Suppressor macrophage treated with lipopolysaccharide for 4 hours (primary cell): ENCODE measurements at regions not wholly inside any gene's neighbourhood (a gene's known extent, or its start where the extent isn't known, plus 50 kb on each side); places are given as distances from the start of the nearest gene placed in this dataset.
"Not testable (repeated sequence)": the region's sequence is repeated elsewhere in the genome, so short reads cannot be mapped to it uniquely, and the experiment has no call there.

Source experiments
- DNase-seq: peaks from one replicate; pipeline ENCODE4 v3.0.0-alpha.2; 2020

DNA sequence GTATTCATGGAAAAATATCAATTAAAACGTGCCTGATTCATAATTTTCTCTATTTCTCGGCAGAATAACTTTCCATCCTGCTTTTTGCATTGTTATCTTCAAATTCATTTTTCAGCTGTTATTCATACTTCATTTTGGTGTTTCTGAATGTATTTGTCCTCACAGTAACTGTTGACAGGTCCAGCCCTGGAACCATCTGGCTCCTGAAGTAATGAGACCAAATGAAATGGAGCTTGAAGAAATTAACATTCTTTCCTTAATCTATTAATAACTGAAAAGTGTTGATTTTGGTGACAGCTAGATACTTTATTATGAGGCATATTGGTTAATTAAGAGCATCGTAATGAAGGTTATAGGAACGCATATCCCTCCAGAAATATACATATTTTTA, 257.0 kb upstream of the MINDY3 start:
- DNase-seq, result no peak

DNA sequence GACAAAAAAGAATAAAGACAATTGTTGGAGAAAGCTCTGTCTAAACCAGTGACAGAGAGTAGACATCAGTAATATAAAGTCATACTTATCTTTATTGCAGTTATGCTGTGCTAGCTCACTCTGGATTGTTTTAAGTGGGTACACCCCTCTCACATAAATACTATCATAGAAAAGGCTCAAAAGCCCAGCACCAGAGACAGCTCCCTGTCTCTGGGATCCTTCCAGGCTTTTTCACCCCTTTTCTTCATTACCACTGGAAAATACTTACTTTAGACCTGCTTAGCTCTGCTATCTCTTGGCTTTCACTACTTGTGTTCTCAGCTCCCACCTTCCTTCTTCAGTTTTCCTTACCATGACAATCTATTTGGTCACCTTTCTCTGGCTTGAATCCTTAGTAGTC, 259.1 kb upstream of the MINDY3 start:
- no peak for DNase-seq

DNA sequence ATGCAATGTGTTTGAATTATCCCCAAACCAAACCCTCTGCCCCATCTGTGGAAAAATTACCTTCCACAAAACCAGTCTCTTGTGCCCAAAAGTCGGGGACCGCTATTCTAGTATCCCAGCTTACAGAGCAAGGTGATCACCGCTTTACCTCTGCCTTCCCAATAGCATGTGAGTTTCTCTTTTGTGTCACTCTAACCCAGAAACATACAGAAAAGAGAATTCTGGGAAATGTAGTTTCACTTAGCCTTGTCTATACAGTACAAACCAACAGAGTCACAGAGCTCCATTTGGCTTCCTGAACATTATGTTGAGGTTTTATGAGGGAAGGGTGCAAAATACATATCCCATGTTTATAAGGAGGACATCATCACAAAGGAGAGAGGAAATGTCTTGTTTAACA, 260.3 kb upstream of the MINDY3 start:
- DNase-seq, result no peak

DNA sequence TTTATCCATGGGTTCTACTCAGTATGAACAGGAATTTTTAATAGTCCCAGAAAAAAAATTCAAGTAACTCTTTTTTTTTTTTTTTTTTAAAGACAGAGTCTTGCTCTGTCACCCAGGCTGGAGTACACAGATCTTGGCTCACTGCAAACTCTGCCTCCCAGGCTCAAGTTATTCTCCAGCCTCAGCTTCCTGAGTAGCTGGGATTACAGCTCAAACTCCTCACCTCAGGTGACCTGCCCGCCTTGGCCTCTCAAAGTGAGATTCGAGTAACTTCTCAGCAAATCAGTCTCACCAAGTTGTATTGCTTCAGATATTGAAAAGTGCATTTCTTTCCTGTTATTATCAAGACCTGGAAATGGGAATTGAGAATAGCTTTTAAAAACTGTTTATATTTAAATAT, 281.2 kb upstream of the MINDY3 start:
- no peak for DNase-seq

GRCh38 chr10:16146993-16147392, 286.7 kb upstream of the MINDY3 start:
- no peak for DNase-seq

- no peak for DNase-seq
Measured at GRCh38 chr10:16155834-16156233, 281.0 kb upstream of the PTER start.

- no peak for DNase-seq
Measured at GRCh38 chr10:16156681-16157080, 280.1 kb upstream of the PTER start.

DNA sequence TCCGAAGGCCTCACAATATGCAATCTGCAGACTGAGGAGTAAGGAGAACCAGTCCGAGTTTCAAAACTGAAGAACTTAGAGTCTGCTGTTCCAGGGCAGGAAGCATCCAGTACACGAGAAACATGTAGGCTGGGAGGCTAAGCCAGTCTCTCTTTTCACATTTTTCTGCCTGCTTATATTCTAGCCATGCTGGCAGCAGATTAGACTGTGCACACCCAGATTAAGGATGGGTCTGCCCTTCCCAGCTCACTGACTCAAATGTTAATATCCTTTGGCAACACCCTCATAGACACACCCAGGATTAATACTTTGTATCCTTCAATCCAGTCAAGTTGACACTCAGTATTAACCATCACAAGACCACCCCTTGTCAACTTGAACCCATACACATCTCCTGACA, 271.7 kb upstream of the PTER start:
- not testable (repeated sequence) for DNase-seq

- DNase-seq, result no peak
Measured at GRCh38 chr10:16182144-16182543, 254.7 kb upstream of the PTER start.

GRCh38 chr10:16182688-16183087, 254.1 kb upstream of the PTER start:
- no peak for DNase-seq

DNA sequence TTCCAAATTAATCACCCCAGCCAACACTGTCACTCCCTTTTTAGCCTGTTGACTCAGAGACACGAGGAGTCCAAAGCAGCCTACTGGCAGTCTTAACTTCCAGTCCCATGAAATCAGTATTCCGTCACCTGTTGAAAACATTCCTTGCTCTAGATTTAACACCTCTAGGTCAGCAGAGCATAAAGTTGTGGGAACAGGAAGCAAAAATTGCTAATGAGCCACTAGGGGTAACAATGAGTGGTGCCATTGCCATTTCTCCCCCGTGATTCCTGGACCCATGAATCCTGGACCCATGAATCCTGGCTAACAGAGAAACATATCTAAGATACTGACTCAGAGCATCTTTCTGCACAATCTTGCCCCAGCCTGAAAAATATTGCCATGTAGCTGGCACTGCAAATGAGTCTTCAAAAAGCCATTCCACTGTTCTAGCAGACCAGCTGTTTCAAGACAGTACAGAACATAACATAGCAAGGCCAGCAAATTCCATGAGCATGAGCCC, 252.7 kb upstream of the PTER start:
- DNase-seq, result no peak

DNA sequence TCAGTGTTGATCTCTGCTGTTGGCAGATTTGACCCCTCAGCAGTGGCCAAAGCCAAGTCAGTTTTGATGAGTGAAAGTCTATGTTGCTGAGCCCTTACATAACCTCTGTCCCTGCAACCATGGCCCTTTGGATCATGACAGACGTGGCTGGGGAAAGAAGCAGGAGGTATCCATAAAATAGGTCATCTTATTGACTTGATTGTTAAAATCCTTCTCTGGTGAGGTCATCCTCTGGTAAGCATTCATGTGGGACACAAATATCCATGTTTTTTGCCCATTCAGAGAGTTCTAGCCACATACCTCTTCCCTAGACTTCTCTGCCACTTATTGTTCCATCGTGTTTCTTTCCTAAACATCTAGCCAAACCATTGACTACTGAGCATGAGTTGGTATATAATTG, 251.9 kb upstream of the PTER start:
- DNase-seq, result no peak

GRCh38 chr10:16186564-16186963, 250.2 kb upstream of the PTER start:
- no peak for DNase-seq

GRCh38 chr10:16187161-16187560, 249.6 kb upstream of the PTER start:
- DNase-seq, result no peak

DNA sequence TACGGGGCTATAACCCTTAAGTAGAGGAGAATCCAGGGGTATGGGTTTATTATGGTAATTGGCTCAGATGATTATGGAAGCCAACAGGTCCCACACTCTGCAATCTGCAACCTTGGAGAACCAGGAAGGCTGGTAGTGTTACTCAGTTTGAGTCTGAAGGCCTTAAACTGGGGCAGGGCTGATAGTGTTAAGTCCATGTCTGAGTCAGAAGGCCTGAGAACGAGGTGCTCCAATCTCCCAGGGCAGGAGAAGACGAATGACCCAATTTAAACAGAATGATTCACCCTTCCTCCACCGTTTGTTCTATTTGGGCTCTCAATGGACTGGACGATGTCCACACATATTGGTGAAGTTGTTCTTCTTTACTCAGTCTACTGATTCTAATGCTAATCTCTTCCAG, 244.5 kb upstream of the PTER start:
- DNase-seq, result no peak

GRCh38 chr10:16193241-16193640, 243.6 kb upstream of the PTER start:
- DNase-seq, result no peak

DNA sequence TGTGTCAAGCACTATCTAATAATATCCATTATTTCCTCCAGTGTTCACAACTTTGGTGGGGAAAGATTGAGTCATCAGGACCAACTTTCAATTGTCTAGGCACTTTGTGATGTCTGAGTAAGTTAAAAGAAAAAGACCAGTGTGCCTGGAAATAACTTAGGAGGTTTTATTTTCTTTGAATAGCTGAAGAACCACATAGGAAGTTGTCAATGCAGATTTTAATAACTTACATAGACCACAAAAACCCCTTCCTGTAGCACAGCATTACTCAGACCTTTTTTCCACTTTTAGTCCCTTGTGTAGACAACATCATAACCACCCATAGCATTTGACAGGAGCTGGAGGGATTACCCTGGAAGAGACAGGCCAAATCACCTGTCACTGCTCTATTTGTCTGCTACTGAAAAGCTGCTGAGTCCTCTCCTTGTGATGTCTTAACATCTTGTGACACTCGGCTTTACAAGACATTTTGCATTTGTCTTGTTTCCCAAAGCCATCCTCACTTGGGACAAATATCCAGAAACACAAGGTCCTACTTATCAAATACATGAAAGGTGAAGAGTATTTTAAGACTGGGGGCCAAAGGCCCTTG, 241.5 kb upstream of the PTER start:
- no peak for DNase-seq

- DNase-seq, result no peak
Measured at GRCh38 chr10:16195894-16196293, 240.9 kb upstream of the PTER start.

- no peak for DNase-seq
Measured at GRCh38 chr10:16199216-16199615, 237.6 kb upstream of the PTER start.

DNA sequence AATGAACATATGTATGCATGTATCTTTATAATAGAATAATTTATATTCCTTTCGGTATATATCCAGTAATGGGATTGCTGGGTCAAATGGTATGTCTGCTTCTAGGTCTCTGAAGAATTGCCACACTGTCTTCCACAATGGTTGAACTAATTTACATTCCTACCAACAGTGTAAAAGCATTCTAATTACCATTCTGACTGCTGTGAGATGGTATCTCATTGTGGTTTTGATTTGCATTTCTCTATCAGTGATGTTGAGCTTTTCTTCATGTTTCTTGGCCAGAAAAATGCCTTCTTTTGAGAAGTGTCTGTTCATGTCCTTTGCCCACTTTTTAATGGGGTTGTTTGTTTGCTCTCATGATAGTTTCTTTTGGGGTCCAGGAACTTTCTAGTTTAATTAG, 213.2 kb upstream of the PTER start:
- not testable (repeated sequence) for DNase-seq

GRCh38 chr10:16227674-16228073, 209.1 kb upstream of the PTER start:
- DNase-seq, result no peak

GRCh38 chr10:16231176-16231575, 205.6 kb upstream of the PTER start:
- DNase-seq, result no peak

DNA sequence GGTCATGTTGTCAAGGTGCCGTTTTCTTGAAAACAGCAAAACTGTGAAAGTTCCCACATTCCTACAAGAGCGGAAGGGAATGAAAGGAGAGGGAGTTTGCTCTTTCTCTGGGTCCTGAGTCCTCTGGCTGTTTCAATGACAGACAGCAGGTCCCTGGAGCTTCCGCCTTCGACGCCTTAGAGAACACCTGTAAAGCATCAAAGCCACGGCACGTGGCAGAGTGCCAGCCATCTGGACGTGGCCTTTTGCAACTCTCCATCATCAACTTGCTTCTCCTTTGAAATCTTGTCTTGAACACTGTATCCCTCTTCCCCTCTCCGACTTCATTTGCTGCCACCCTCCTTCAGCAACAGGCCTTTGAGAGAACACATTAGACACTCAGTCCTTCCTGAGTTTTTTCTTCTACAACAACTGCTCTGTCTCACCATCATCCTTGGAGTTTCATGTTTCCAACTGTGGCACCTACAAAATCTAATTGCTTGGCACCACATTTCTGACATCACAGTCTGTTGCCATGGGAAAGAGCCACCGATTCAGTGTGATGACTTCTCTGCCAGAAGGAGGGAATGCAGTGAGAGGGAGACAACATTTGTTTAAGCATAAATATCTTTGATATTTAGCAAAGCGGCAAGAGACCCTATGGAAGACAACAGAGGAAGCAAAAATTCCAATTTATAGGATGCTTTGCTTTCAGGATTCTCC, 204.9 kb upstream of the PTER start:
- no peak for DNase-seq

DNA sequence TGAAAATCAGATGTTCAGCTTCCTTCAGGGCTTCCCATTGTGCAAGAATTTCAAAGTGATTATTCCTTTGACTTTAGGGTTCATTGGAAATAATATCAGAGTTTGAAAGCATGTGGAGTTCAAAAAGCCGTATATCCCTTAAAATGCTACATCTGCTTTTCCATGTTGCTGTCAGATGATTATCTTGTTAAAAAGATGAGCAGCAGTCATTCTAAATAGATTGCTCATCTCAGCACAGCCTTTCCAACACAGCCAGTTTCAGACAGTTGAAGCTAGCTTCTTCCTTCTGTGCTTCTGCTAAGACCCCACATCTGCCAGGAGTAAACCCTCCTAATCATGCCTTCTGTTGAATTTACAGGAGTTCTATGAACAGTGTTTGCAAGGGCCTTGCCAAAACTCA, 204.4 kb upstream of the PTER start:
- no peak for DNase-seq

GRCh38 chr10:16234916-16235315, 201.9 kb upstream of the PTER start:
- DNase-seq, result no peak
